ENCODE measurements at regions not wholly inside any gene's neighbourhood (a gene's known extent, or its start where the extent isn't known, plus 50 kb on each side); places are given as distances from the start of the nearest gene placed in this dataset.

- Mint-ChIP-seq H3K36me3 (no peaks in the 10 kb centered on the region), H3K27ac (no peak overlapping the region), H3K4me1 (no peaks in the 10 kb centered on the region), H3K4me3 (no peak overlapping the region), H3K9me3 (peaks cover 15% of the 10 kb centered on the region)
- DNase-seq (ENCODE audit: low spot score in 2 of 2) (no peak), ATAC-seq (no peak)
These were observed 356.2 kb upstream of the RARB start for GRCh38 chr3:25071846-25072245.

GRCh38 chr3:25073423-25073822, 354.6 kb upstream of the RARB start:
- ATAC-seq (no peak), DNase-seq (ENCODE audit: low spot score in 2 of 2) (no peak)
- Mint-ChIP-seq H3K9me3 (peaks cover 12% of the 10 kb centered on the region), H3K36me3 (no peaks in the 10 kb centered on the region), H3K27ac (no peak overlapping the region), H3K4me1 (no peaks in the 10 kb centered on the region), H3K4me3 (no peak overlapping the region)

GRCh38 chr3:25074149-25074548, 353.9 kb upstream of the RARB start:
- no peaks in the 10 kb centered on the region for H3K4me1 Mint-ChIP-seq
- no peak overlapping the region for H3K4me3 Mint-ChIP-seq
- no peak overlapping the region for H3K27ac Mint-ChIP-seq
- H3K9me3 Mint-ChIP-seq = peaks cover 10% of the 10 kb centered on the region
- no peaks in the 10 kb centered on the region for H3K36me3 Mint-ChIP-seq
- ATAC-seq = no peak
- DNase-seq (ENCODE audit: low spot score in 2 of 2) = no peak

GRCh38 chr3:25080461-25080860, 347.6 kb upstream of the RARB start:
- DNase-seq (ENCODE audit: low spot score in 2 of 2) = no peak
- Mint-ChIP-seq H3K36me3 (no peaks in the 10 kb centered on the region), H3K27ac (no peak overlapping the region), H3K4me1 (no peaks in the 10 kb centered on the region), H3K4me3 (no peak overlapping the region), H3K9me3 (peaks cover 6% of the 10 kb centered on the region)
- no peak for ATAC-seq

- Mint-ChIP-seq H3K4me3 (no peak overlapping the region), H3K36me3 (no peaks in the 10 kb centered on the region), H3K27ac (no peak overlapping the region), H3K4me1 (no peaks in the 10 kb centered on the region), H3K9me3 (peaks cover 6% of the 10 kb centered on the region)
- DNase-seq (ENCODE audit: low spot score in 2 of 2) (no peak), ATAC-seq (no peak)
These were observed 344.0 kb upstream of the RARB start for GRCh38 chr3:25084016-25084415.

- no peak overlapping the region for H3K27ac Mint-ChIP-seq
- H3K4me3 Mint-ChIP-seq = no peak overlapping the region
- ATAC-seq = no peak
- peaks cover 5% of the 10 kb centered on the region for H3K9me3 Mint-ChIP-seq
- H3K36me3 Mint-ChIP-seq = no peaks in the 10 kb centered on the region
- no peaks in the 10 kb centered on the region for H3K4me1 Mint-ChIP-seq
- DNase-seq (ENCODE audit: low spot score in 2 of 2) = no peak
These were observed 341.3 kb upstream of the RARB start for GRCh38 chr3:25086721-25087120.

- Mint-ChIP-seq H3K36me3 (no peaks in the 10 kb centered on the region), H3K9me3 (peaks cover 5% of the 10 kb centered on the region), H3K27ac (no peak overlapping the region), H3K4me1 (no peaks in the 10 kb centered on the region), H3K4me3 (no peak overlapping the region)
- ATAC-seq (no peak), DNase-seq (ENCODE audit: low spot score in 2 of 2) (no peak)
These were observed 339.8 kb upstream of the RARB start for GRCh38 chr3:25088284-25088683.

GRCh38 chr3:25090698-25091453, 337.2 kb upstream of the RARB start:
- DNase-seq (ENCODE audit: low spot score in 2 of 2) = no peak
- H3K36me3 Mint-ChIP-seq = no peaks in the 10 kb centered on the region
- peaks cover 3% of the 10 kb centered on the region for H3K9me3 Mint-ChIP-seq
- no peaks in the 10 kb centered on the region for H3K4me1 Mint-ChIP-seq
- H3K27ac Mint-ChIP-seq = no peak overlapping the region
- no peak overlapping the region for H3K4me3 Mint-ChIP-seq
- no peak for ATAC-seq

GRCh38 chr3:25091934-25092333, 336.1 kb upstream of the RARB start:
- H3K36me3 Mint-ChIP-seq = no peaks in the 10 kb centered on the region

GRCh38 chr3:25094932-25095685, 333.0 kb upstream of the RARB start:
- Mint-ChIP-seq H3K36me3 (no peaks in the 10 kb centered on the region), H3K9me3 (peaks cover 5% of the 10 kb centered on the region), H3K4me1 (no peaks in the 10 kb centered on the region), H3K27ac (no peak overlapping the region), H3K4me3 (no peak overlapping the region)
- no peak for DNase-seq (ENCODE audit: low spot score in 2 of 2)
- ATAC-seq = no peak

More at GRCh38 chr3:25091934-25092333, 336.1 kb upstream of the RARB start:
- Mint-ChIP-seq H3K9me3 (peaks cover 3% of the 10 kb centered on the region), H3K27ac (no peak overlapping the region), H3K4me1 (no peaks in the 10 kb centered on the region), H3K4me3 (no peak overlapping the region)
- no peak for DNase-seq (ENCODE audit: low spot score in 2 of 2)
- no peak for ATAC-seq

GRCh38 chr3:25096536-25096935, 331.5 kb upstream of the RARB start:
- H3K4me1 Mint-ChIP-seq = no peaks in the 10 kb centered on the region
- DNase-seq (ENCODE audit: low spot score in 2 of 2) (no peak), ATAC-seq (no peak)
- H3K27ac Mint-ChIP-seq = no peak overlapping the region
- H3K36me3 Mint-ChIP-seq = no peaks in the 10 kb centered on the region
- peaks cover 5% of the 10 kb centered on the region for H3K9me3 Mint-ChIP-seq
- no peak overlapping the region for H3K4me3 Mint-ChIP-seq

GRCh38 chr3:25097023-25097422, 331.0 kb upstream of the RARB start:
- Mint-ChIP-seq H3K36me3 (no peaks in the 10 kb centered on the region), H3K4me3 (no peak overlapping the region), H3K9me3 (peaks cover 2% of the 10 kb centered on the region), H3K27ac (no peak overlapping the region), H3K4me1 (no peaks in the 10 kb centered on the region)
- ATAC-seq = no peak
- DNase-seq (ENCODE audit: low spot score in 2 of 2) = no peak

GRCh38 chr3:25099666-25100065, 328.4 kb upstream of the RARB start:
- H3K36me3 Mint-ChIP-seq = no peaks in the 10 kb centered on the region
- no peak overlapping the region for H3K27ac Mint-ChIP-seq
- no peak overlapping the region for H3K4me3 Mint-ChIP-seq
- ATAC-seq (no peak), DNase-seq (ENCODE audit: low spot score in 2 of 2) (no peak)
- H3K4me1 Mint-ChIP-seq = no peaks in the 10 kb centered on the region
- H3K9me3 Mint-ChIP-seq = peaks cover 6% of the 10 kb centered on the region

- Mint-ChIP-seq H3K27ac (no peak overlapping the region), H3K36me3 (no peaks in the 10 kb centered on the region), H3K4me1 (no peaks in the 10 kb centered on the region), H3K4me3 (no peak overlapping the region), H3K9me3 (peaks cover 6% of the 10 kb centered on the region)
- no peak for ATAC-seq
- no peak for DNase-seq (ENCODE audit: low spot score in 2 of 2)
These were observed 324.7 kb upstream of the RARB start for GRCh38 chr3:25103391-25103790.

- Mint-ChIP-seq H3K4me3 (no peak overlapping the region), H3K9me3 (peaks cover 3% of the 10 kb centered on the region), H3K36me3 (no peaks in the 10 kb centered on the region), H3K4me1 (no peaks in the 10 kb centered on the region), H3K27ac (no peak overlapping the region)
- ATAC-seq (no peak), DNase-seq (ENCODE audit: low spot score in 2 of 2) (no peak)
These were observed 320.0 kb upstream of the RARB start for GRCh38 chr3:25107918-25108617.

- DNase-seq (ENCODE audit: low spot score in 2 of 2) = no peak
- Mint-ChIP-seq H3K4me3 (no peak overlapping the region), H3K9me3 (peaks cover 6% of the 10 kb centered on the region), H3K27ac (no peak overlapping the region), H3K4me1 (no peaks in the 10 kb centered on the region), H3K36me3 (no peaks in the 10 kb centered on the region)
- ATAC-seq = no peak
These were observed 317.4 kb upstream of the RARB start for GRCh38 chr3:25110642-25111041.

Measured in stimulated activated effector memory CD8-positive, alpha-beta T cell treated with anti-CD3 and anti-CD28 coated beads, Interleukin-12 subunit alpha, Interleukin-12 subunit beta, amount 100 ng/mL, for 72 hours (primary cell).